ENCODE measurements at regions not wholly inside any gene's neighbourhood (a gene's known extent, or its start where the extent isn't known, plus 50 kb on each side); places are given as distances from the start of the nearest gene placed in this dataset.

DNA sequence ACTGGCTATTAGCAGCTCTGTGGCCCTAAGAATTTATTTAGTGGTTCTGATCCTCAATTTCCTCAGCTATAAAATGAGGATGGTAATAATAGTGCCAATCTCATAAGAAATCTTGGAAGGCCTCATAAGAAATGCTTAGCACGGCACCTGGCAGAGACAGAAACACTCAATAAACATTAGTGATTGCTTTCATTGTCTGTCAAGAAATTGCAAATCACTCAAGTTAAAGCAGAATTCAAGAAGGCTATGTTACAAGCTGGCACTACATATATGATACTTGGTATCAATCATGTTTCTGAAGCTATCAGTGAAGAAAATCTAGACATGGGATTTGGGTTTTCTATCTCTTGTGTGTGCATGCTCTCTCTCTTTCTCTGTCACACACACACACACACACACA is 267.7 kb upstream of the KCNIP4 start:
- no peak for DNase-seq

DNA sequence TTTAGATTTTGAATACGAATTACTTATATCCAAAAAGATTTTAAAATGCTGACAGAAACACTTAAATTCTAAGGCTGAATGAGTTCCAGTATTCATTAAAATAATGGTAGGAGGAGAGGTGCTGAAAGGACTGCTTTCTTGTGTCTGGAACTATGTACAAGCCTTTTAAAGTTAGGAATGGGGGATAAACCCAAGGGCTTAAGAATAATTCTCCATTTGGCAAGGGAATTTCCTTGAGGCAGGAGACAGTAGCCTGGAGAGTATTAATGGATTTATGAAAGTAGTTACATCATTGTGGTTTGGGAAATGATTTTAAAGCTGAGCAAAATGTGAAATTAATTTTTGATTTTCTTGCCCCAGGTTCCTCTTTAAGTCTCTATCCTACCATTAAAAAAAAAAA is 266.5 kb upstream of the KCNIP4 start:
- DNase-seq, result no peak

DNA sequence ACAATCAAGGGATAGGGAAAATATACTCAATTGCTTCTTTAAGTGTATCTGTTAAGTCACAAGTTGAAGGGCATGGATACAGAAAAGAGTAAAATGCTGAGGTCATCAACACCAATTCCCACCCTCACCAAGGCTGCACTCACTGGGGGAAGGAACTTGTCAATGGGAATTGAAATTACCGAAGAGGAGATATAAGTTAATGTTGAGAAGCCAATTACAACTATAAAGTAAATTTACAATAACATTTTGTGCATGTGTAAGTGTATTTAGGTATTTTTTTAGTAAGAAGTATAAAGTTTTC is 255.1 kb upstream of the KCNIP4 start:
- DNase-seq, result no peak

DNA sequence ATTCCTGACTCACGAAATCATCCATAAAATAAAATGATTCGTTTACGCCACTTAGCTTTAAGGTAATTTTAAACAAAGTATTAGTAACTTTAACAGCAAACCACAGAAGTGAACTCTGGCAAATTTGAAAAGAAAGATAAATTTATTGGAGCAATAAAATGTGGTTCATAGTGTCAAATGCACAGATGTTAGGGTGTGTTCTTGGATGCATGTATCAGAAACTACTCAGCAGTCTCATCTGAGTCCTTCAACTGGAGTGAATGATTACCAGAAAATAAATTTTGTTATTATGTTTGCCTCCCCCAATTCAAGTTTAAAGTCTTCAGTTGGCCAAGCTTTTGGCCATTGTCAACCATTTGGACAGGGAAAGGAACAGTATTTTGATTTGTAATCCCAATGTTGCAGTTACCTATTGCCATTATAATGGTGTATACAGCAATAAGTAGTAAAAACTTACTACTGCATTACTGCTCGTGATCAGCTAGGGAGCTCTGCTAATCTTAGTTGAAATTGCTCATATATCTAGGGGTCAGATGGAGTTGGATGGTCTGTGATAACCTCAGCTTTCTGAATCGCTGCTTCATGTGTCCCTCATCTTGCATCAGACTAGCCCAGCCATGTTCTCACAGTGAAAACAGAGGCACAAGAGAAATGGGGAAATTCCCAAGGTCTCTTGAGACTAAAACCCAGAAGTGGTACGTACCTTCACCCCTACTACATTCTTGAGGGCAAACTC is 254.6 kb upstream of the KCNIP4 start:
- DNase-seq, result no peak

DNA sequence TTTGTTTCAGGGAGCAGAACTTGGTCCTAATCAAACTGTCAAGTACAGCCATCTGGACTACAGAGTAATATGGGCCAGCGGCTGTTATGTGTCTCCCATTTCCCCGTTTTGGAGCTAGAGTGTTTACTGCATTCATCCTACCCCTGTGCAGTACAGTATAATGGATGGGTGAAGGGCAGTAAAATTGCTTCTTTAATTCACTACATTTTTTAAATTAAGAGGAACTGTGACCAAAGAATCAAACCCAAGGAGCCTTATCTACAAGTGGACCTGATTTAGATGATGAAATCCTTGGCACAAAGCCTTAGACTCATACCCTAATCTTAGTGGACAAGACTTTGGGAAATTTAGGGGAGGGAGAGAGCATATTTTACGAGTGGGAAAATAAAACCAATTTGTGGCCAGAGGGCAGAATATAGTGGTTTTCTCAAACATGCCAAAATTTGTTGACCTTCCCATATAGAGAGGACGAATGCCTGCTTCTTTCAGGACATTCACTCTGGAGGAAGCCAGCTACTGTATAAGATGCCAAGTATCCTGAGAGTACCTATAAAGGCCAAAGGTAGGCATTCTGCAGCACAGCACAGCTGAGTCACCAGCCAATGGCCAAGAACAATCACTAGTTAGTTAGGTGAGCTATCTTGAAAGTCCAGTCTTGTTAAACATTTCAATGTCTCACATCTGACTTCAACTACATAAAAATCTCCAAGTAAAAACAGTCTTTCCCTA is 253.8 kb upstream of the KCNIP4 start:
- DNase-seq, result no peak

DNA sequence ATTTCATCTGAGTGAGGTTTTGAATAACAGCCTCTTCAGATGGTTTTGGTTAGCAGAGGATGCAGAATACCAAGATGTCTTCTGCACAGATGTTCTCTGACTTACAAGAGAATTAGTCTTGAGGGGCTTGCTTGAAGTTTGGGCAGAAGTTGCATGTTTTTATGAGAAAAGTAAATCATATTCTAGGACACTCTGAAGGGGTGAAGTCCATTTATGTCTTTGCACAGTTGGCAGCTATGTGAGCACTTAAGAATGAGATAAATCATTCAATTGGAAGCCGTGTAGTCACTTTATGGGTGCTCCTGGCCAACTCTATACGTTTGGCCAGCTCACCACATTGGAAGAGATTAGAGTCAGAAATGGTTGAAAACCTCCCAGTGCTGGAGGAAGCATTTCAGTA is 252.7 kb upstream of the KCNIP4 start:
- DNase-seq, result no peak

DNA sequence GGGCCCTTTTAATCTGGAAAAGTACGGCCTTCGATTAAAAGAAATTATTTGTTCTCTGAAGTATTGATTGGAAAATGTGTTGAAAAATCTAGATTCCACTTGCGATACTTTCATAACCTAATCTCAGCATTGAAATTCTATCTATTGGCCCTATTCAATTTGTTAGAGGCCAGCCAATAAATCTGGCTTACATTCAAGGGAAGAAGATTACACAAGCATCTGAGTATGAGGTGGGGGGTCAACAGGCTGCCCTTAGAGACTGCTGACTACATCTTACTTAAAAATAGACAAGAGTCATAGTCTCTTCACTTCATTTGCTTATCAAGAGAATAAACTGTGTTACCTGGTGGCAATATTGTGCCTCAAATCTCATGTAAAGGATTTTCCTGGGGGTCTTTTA is 248.0 kb upstream of the KCNIP4 start:
- DNase-seq, result no peak

DNA sequence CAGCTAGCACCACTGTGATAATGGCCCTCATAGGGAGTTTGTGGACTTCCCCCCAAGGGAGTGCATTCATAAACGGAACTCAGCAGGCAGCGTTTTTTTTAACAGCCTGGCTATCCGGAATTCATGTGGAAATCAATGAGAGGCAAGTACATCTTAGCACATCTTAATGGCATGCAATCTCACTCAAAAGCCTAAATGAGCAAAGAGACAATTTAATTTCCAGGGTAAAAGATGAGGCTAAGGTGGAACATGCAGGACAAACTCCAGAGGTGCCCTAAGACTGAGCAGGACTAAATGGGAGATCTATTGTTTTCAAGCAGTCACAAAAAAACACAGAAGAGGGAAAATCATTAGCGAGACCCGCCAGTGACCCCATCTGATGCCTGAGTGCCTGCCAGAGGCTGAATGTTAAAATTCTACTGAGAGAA is 243.5 kb upstream of the KCNIP4 start:
- no peak for DNase-seq

DNA sequence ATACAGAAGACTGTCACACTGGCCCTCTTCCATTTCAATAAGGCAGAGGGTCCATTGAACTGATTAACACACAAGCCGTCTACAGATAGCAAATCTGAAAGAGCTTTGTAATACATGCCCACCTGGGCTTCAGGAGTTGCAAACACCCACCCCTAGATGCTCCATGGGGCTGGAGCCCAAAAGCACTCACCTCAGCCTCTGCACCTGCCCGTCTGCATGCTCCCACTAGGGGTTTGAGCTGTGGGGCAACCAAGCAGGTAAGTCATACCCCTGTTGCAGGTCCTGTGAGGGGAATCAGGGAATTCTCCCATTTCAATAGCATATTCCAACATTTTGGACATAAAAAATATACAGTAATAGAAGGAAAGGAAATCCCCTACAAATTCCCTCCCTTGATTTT is 243.0 kb upstream of the KCNIP4 start:
- no peak for DNase-seq

DNA sequence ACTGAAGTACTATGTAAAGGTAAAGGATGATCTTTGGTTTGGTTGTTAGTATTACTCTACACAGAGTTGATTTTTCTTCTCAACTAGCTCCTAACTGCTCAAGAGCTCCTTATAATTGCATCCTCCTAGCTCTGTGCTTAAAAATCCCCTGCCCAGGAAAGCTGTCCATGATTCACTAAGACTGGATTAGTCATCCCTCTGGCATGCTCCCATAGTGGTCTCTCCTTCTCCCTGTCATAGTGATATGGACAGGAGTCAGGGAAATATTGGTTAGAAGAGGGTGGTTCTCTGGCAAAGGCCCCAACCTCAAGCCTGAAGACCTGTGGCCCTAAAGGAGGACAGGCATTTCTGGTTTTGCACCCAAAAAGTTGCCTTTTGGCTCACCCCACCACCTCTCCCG is 242.3 kb upstream of the KCNIP4 start:
- DNase-seq, result no peak

DNA sequence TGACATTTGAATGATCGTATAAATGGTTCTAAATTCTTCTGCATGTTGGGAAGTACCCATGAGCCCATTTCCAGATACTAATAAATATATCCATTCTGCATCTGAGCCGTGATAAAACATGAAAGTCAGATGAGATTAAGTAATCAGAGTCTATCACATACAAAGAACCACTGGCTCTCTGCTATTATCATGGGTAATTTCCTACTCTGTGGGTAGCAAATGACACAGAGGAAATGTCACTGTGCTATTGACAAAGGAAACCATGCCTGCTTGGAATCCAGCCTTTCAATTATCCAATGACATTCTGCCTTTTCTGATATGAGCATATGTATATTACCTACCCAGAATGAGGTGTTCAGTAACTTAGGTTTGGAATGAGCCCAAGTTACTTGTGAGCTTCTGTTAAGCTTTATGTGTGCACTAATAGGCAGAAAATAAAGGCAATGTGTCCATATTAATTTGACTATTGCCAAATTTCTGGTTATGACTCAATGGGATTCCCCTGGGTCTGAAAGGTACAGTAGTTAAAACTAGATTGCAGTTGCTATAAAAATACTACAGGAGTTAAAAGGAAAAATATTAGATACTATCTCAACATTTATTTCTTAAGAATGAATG is 238.7 kb upstream of the KCNIP4 start:
- DNase-seq, result no peak

DNA sequence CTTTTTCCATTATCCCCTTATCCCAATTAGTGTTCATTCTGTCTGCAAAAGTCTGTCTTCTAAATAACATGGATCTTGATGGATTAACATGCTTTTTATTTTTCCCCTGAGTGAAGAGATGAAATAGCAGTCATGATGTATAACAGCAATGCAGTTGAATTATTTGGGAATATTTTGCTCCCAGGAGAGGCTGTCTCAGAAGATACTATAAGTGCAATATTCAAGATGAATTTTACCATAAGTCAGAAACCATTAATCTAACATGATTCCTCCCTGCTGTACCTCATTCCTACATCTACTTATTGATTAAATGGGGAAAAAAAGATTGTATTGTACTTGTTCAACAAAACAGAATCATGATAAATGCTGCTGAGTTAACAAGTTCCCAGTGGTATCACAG is 233.2 kb upstream of the KCNIP4 start:
- no peak for DNase-seq

DNA sequence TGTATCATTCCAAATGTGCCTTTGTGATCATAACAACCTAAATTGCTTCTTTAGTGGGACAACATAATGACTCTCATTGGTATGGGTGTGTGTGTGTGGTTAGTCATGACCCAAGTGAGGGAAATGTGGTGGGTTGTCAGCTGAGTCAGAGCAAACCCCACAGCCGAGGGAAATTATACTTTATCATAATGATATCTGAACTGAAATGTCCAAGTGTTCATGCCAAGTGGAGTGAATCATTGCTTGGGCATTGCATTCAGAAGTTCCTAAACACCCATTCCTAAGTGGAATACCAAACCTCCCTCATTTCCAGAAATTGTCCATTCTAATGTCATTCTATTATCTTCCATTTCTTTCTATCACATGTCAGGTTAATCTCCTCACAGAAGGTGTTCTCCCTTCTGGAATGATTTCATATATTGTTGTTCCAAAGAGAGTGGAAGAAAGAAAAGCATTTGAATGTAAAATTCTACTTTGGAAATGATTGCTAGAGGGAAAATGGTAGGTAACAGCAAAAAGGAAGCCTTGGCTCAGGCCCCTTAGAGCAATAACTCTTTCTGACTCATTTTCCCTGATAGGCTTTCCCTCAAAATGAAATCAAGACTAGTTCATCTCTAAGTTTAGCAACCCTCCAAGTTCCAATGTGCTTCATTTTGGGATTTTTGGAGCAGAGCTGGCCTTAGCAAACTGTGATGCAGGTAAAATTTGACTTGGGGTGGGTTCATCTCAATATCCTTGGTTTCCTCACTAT is 230.7 kb upstream of the KCNIP4 start:
- no peak for DNase-seq

DNA sequence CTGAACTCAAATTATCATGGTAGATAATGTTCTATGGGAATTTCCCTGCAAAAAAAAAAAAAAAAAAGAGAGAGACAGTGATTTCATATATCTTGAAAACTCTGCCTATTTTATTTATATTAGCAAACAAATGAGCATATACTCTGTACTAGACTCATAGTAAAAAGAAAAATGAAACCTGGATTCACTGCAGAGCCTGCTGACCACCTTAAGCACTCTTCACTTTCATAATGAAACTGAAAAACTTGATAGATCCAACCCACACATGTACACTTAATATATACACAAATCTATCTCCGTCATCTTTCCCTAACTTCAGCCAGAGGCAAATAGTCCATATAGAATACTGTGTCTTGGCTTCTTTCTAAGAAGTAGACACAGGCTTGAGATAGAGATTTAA is 226.1 kb upstream of the KCNIP4 start:
- no peak for DNase-seq

DNA sequence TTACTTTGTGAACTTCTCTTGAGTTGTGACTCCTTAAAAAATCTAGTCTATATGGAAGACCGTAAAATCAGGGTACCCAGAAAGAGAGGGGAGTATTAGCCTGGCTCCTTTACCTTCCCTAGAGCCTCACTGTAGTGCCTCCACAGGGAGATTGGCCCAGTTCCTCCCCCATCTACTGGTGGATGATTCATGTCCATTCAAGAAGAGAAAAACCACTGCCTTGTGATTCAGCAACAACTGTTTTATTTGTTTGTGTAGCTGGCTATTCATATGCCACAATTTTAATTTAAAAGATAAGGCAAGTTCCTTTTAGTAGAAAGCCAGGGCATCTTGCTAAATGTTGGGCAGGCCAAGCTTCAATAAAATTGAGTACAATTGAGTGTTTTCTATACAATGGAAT is 221.8 kb upstream of the KCNIP4 start:
- DNase-seq, result no peak

DNA sequence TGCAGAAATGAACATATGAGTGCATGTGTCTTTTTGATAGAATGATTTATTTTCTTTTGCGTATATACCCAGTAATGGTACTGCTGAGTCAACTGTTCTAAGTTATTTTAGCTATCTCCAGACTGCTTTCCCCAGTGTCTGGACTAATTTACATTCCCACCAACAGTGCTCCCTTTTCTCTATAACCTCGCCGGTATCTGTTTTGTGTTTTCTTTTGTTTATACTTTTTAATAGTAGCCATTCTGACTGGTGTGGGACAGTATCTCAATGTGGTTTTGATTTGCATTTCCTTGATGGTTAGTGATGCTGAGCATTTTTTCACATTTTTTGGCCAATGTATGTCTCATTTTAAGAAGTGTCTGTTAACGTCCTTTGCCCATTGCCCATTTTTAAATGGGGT is 218.6 kb upstream of the KCNIP4 start:
- no peak for DNase-seq

DNA sequence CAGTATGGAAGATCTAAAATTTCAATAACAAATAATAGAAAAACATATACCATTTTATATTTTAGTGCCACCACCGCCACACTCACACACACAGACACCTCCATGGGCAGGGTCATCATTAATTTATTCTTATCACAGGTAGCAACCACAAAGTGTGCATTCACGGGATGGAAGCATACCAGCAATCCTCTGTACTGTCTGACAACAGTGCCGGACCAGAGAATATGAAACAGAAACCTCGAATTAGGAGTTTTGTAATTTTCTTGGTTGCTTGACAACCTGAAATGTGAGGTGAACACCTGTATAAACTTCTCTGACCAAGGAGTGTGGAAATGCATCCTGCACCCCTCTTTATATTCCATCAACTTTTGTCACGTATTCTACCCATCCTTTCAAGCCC is 213.9 kb upstream of the KCNIP4 start:
- no peak for DNase-seq

DNA sequence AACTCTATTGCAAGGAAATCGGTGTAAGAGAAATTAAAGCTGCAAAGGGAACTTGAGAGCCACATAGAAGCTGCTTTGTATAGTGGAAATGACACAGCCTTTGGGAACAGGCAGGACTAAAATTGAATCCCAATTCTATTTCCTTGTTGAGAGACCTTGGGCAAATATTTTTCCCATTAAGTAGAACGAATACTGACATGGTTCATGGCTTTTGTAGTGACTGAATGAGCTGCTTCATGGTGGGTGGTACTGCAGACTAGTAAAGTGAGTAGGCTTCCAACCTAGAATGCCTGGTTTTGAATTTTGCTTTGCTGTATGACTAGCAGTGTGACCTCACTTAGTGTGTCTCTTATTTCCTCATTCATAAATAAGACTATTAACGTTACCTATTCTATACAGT is 182.2 kb upstream of the KCNIP4 start:
- DNase-seq, result no peak

DNA sequence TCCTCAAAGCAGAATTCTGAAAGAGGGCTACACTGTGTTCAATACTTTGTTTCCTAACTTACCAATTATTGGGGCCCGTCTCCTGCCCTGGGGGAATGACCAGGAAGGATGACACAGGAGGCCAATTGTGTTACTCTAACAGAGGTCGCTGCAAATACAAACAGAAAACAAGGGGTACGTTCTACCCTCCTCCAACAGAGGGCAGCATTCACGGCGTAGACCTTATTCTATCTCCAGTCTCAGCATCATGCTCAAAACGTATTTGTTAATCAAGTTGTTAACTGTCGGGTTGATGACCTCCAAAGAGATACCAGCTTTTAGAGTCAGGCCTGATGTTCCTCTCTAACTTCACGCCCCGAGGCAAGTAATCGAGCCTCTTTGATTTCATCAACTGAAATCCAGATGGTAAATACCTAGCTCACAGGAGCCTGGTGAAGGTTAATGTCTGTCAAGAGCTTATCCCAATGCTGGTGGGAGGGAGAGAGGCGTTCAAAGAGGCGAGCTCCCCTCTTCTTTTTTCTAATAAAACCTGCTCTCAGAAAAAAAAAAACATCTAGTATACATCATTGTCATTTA is 181.0 kb upstream of the KCNIP4 start:
- peak; percentile 7 for DNase-seq

DNA sequence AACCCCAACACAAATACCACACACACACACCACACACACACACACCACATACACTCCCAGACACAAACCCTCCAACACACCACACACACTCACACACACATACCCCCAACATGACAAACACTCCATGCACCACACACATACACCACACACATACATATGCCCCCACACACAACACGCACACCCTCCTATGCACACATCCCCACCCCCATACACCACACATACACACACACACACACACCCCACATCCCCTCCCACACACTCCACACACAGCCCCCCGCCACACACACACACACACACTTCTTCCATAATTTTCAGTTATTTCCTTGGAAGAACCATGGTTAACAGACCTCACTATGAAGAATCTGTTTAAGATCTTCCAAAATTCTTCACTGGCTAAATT is 173.5 kb upstream of the KCNIP4 start:
- no peak for DNase-seq

DNA sequence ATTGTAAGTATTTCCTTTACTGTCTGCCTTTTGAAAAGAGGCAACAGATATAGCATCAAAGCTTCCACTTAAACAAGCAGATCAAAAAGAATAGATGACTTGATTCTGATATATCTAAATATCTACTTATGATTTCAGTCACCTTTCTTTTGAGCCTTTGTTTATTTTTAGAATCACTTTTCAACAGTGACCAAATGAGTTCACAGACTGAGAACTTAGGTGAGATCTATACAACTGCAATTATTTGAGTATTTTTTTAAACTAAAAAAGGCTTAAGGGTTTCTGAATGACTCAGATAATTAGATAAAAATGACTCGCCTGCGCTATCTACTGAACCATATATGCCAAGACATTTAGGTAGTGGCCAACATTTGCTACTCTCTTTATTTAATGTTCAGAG is 166.7 kb upstream of the KCNIP4 start:
- no peak for DNase-seq

DNA sequence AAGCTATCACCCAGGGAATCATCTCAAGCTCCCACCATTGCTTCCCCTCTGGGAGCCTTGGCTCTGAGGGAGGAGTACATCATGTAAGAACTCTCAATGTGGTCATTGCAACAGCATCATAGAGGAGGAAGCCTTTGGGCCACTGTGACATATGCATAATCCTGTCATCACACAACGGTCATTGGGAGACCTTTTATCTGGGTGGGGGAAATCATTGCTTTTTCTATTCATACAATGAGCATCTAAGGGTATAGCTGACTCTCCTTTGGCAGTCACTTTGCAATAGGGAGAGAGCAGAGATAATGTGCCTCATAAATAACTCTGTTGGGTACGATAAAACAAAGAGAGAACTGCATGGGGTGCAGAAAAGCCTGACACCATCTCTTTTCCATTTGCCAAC is 155.2 kb upstream of the KCNIP4 start:
- no peak for DNase-seq

DNA sequence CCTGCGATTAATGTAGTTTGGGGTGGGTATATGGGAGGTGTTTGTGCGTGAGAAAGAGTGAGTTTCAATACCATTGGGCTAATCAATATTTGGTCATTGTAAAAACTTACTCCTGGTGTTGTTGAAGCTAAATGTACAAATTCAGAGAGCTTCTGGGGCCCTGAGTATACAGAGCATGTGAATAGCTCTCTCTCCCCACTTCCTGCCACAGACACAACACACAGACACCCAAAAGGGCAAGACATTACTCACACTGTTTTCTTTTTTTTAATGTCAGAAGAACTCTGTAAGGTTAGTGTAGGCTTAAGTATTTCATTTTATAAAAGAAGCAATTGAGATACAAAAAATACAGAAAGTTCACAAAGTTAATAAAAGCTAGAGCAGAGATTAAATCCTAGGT is 151.3 kb upstream of the KCNIP4 start:
- DNase-seq, result no peak

DNA sequence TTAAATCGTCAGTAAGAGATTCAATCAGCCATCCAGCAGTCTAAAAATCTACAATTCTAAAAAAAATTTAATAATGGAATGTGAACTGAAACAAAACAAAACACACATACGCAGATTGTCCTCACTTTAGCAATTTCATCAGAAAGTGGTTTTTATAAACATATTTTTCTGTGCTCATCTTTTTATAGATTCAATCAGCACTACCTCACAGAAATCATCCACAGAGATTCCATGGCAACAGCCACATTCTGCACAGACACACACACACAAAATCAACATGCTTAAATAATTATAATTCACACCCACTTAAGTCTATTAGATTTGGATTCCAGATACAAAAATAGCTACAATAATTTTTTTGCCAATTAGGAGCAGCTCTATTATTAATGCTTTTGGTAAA is 149.0 kb upstream of the KCNIP4 start:
- no peak for DNase-seq
